Stimulated activated CD8-positive, alpha-beta memory T cell treated with anti-CD3 and anti-CD28 coated beads, Interleukin-2, amount 100 ng/mL, for 1 hour (primary cell): ENCODE measurements at regions not wholly inside any gene's neighbourhood (a gene's known extent, or its start where the extent isn't known, plus 50 kb on each side); places are given as distances from the start of the nearest gene placed in this dataset.

Experiments used
- DNase-seq, 2 donors: peaks; one replicate each; pipeline ENCODE4 v3.0.0-alpha.2; 2020; ENCODE audit warnings: low read depth in 2 of 2

- no peak for DNase-seq
Measured at GRCh38 chr7:121810831-121811672, 61.9 kb upstream of the PTPRZ1 start.

- no peak for DNase-seq
Measured at GRCh38 chr7:121807078-121807477, 65.9 kb upstream of the PTPRZ1 start.

GRCh38 chr7:121803039-121803438 lies 69.9 kb upstream of the PTPRZ1 start:
- no peak for DNase-seq

GRCh38 chr7:121800916-121801675 lies 71.9 kb upstream of the PTPRZ1 start:
- no peak for DNase-seq

DNA sequence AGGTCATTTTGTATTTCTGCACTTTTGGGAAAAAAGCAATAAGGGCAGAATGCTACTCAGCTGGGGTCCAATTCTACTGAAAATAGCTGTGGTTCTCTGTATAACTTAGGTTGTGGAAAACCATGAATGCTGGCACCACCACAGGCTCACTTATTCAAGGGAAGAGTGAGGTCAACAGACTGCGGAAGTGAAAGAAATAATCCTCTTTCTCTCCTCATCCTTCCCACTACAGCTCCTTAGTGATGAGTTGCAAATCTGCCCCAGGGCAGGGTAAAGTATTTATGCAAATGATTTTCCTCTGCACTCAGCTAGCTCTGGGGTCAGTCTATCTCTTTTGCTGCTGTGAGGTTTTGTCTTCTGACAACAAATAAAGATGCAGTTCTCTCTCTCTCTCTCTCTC lies 74.1 kb upstream of the PTPRZ1 start:
- no peak for DNase-seq

DNA sequence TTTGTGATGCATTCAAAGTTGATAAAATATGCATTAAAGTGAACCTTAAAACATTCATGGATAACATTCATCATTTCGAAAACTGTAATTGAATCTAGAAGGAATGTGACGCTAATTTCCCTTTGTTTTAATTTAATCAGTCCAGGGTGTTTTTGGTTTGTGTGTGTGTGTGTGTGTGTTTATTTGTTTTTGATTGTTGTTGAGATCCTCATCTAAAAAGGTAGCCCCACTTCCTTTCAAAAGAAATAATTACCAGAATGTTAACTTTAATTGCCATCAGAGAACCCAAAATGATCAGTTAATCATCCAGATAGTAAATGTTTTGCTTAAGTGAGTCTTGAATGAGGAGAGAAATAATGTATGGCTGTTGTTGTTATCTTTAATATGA lies 74.5 kb upstream of the PTPRZ1 start:
- DNase-seq: no peak

GRCh38 chr7:121797657-121798452 lies 75.1 kb upstream of the PTPRZ1 start:
- no peak for DNase-seq

- no peak for DNase-seq
Measured at GRCh38 chr7:121796936-121797656, 75.9 kb upstream of the PTPRZ1 start.

- DNase-seq: no peak
Measured at GRCh38 chr7:121796381-121796780, 76.6 kb upstream of the PTPRZ1 start.

DNA sequence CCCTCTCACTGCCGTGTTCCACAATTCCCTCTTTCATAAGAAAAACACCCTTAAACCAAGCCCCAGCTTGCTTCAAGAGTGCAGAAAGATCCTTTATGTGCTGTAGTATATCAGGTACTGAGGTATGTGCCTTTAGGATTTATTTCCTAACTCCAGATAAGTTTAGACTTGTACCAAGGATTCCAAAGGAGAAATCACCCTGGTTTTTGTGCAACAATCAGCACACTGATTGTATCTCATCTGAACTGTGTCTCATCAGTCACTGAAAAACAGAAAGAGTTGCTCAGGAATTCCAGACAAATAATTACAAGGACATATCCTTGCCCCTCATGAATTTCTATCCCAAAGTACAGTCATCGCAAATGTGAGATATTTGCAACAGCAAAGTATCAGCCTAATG lies 77.2 kb upstream of the PTPRZ1 start:
- DNase-seq: no peak

- no peak for DNase-seq
Measured at GRCh38 chr7:121793716-121794115, 79.2 kb upstream of the PTPRZ1 start.

- DNase-seq: no peak
Measured at GRCh38 chr7:121777672-121778071, 95.3 kb upstream of the PTPRZ1 start.

DNA sequence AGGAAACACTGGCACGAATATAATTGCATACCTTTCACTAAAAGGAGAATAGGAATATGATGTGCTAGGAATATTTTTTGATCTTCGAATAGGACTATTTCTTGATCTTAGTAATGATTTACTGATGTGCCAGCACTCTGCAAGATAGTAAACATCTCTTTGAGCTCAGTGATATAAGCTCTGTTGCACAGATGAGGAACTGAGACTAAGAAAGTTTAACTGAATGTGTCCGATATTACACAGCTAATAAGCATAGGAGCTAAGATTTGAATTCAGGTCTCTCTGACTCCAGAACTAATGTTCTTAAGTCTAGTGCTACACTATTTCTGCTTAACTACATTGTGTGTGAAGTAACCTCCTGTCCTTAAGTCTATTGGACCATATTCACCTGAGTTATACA lies 98.4 kb upstream of the PTPRZ1 start:
- no peak for DNase-seq

GRCh38 chr7:121766676-121767075 lies 106.3 kb upstream of the PTPRZ1 start:
- DNase-seq: no peak

DNA sequence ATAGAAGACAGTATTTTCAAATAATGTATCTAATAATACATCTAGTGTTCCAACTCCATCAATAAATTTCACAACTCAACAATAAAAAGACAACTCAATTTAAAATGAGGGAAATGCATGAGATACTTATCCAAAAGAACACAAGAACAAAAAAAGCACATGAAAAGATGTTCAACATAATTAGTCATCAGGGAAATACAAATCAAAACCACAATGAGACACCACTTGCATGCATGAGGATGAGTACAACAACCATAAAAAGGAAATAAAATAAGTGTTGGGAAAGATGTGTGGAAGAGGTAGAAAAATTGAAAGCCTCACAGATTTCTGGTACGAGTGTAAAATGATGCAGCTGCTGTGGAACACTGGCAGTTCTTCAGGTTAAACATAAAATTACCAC lies 111.6 kb upstream of the PTPRZ1 start:
- no peak for DNase-seq

DNA sequence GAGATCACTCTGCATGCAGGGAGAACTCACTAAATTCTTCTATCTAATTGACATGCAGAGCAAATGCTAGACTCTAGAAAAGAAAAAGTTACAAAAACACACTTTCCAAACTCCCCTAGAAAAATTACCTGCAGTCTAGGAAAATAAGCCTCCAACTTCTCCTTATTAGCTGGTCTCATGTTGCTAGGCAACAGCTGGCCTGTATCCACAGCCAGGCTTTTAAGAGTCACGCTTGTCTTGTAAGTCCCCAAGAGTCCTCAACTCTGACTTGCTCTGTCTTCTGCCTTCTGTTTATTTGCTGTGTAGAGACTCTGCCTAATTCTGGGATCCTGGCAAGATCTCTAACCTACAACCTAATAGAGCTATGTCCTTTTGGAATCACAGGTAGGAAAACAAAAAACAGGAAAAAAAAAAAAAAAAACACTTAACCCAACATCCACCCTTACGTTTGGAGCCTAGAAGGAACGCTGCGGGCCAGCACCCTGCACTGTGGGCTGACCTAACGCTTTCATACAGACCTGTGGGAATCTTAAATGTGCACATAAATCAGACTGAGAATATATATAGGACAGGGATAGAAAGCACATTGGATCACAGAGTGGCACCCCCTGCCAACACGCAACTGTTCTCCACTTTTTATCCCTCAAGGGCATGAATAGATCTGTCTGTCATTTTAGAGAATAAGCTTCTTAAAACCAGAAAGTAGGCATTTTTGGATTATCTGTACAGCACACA lies 117.0 kb upstream of the PTPRZ1 start:
- no peak for DNase-seq

- DNase-seq: no peak
Measured at GRCh38 chr7:121755286-121755685, 117.7 kb upstream of the PTPRZ1 start.

DNA sequence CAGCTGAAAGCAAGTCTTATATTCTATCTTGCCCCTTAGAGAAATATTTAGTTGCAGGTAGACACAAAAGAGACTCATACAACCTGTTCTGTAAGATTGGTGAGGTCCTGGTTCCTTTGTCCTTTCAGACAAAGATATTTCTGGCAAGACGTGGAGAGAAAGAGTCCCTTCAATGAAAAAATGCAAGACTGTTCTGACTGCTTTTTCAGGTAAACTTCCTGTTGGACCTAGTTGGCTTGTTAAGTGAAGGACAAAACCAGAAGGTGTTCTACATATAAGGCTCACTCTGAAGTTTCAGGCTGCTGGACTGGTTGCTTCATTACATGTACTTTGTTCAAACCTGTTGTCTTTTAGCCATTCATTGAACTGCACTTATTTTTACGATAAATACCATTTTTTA lies 119.0 kb upstream of the PTPRZ1 start:
- DNase-seq: no peak

GRCh38 chr7:121752706-121753105 lies 120.3 kb upstream of the PTPRZ1 start:
- no peak for DNase-seq

DNA sequence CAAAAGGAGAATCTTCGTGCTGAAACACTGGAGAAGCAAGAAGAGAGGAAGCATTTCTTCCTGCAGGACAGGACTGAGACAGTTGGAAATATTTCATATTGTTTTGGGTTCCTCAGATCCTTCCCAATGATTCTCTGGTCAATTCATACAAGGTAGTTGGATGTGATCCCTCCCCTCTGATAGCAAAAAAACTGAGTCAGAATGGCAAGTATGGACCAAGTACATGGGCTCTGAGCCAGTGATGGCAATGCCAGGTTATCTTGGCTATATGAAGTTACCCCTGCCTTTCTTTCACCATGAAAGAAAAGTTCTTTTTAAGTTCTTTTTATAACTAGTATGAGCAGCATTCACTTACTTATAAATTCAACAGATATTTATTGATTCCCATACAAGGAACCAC lies 124.4 kb upstream of the PTPRZ1 start:
- no peak for DNase-seq

DNA sequence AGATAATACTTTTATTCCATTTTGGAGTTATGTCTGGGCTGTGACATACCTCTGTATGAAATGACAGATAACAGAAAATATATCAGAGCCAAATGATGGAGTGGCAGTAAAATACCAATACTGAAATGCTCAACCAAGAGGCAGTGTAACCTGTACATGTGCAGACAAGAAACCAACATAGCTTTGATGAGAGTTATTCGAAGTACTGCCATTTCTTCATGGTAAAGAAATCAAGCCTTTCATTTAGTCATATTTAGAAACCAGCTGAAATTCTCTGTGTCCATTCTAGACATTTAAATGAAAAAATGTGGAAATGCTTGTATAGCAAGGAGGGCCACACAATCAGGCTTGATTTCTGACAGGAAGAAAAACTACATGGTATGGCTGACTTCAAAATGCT lies 127.1 kb upstream of the PTPRZ1 start:
- no peak for DNase-seq
